Breast epithelium (tissue), 4 donors: ENCODE measurements at regions not wholly inside any gene's neighbourhood (a gene's known extent, or its start where the extent isn't known, plus 50 kb on each side); places are given as distances from the start of the nearest gene placed in this dataset.

ENCODE experiments used
- DNase-seq, 2 donors: peaks; one replicate each; pipeline ENCODE4 v3.0.0-alpha.2; 2019; ENCODE audit warnings: low spot score in 2 of 2
- H3K27ac ChIP-seq, 2 donors: fragments of 200-600 bp; sonication (generic) in 1 of 2; one replicate each; pipeline ENCODE4 v1.5.1; 2016 to 2019; ENCODE audit warnings: mild to moderate bottlenecking in 1 of 2
- H3K27me3 ChIP-seq, 2 donors: fragments of 200-600 bp; sonication (generic) in 1 of 2; one replicate each; pipeline versions ENCODE4 v1.5.1 to v1.6.0; 2017 to 2019; ENCODE audit warnings: control low read depth in 1 of 2, mild to moderate bottlenecking in 1 of 2
- H3K36me3 ChIP-seq: fragments of 200-600 bp; one replicate; pipeline ENCODE4 v1.5.1; 2019
- H3K4me1 ChIP-seq, 2 donors: fragments of 200-600 bp; sonication (generic); one replicate each; pipeline ENCODE4 v1.5.1; 2016 to 2019; ENCODE audit warnings: control low read depth in 1 of 2
- H3K4me3 ChIP-seq, 3 donors: fragments of 200-600 bp; sonication (generic); 1 replicate in 2 of 3; 2 replicates in 1 of 3; pipeline ENCODE4 v1.5.1; 2016 to 2019; ENCODE audit warnings: mild to moderate bottlenecking in 3 of 3, moderate library complexity in 2 of 3
- H3K9me3 ChIP-seq, 2 donors: fragments of 200-600 bp; sonication (generic) in 1 of 2; one replicate each; pipeline ENCODE4 v1.5.1; 2016 to 2019; ENCODE audit warnings: control low read depth in 1 of 2
- POLR2A ChIP-seq: fragments of 450-650 bp; IDR thresholded peaks from one replicate; pipeline ENCODE4 v1.6.1; 2016; ENCODE audit warnings: antibody characterized with exemption, mild to moderate bottlenecking, moderate library complexity
- POLR2AphosphoS5 ChIP-seq, 3 donors: sonication (generic); formaldehyde crosslinking; IDR thresholded peaks; one replicate each; pipeline ENCODE4 v1.6.1; 2017; ENCODE audit warnings: antibody characterized with exemption in 3 of 3
- intact Hi-C: fragments of 100-400 bp; cut with DNase I; formaldehyde crosslinking; loops from one replicate; pipeline ENCODE4 v1.15.1; 2023; ENCODE audit warnings: low total_unique reads
- TF ChIP-seq, protein P1 (sequence below), 3 donors: fragments of 450-650 bp; IDR thresholded peaks; one replicate each; pipeline ENCODE4 v1.5.1; 2016 to 2017; ENCODE audit warnings: antibody characterized with exemption in 3 of 3, mild to moderate bottlenecking in 3 of 3, moderate library complexity in 3 of 3

- H3K4me1 ChIP-seq, result peaks cover 0 to 7% of the 10 kb centered on the region in 2 donors
- no peak overlapping the region for H3K4me3 ChIP-seq
- no peak for DNase-seq
- H3K27ac ChIP-seq, result no peak overlapping the region
- no peaks in the 10 kb centered on the region for H3K36me3 ChIP-seq
- H3K27me3 ChIP-seq, result no peaks in the 10 kb centered on the region
- intact Hi-C loops, result no loop called here
- H3K9me3 ChIP-seq, result no peaks in the 10 kb centered on the region
- TF ChIP-seq, protein P1, sequence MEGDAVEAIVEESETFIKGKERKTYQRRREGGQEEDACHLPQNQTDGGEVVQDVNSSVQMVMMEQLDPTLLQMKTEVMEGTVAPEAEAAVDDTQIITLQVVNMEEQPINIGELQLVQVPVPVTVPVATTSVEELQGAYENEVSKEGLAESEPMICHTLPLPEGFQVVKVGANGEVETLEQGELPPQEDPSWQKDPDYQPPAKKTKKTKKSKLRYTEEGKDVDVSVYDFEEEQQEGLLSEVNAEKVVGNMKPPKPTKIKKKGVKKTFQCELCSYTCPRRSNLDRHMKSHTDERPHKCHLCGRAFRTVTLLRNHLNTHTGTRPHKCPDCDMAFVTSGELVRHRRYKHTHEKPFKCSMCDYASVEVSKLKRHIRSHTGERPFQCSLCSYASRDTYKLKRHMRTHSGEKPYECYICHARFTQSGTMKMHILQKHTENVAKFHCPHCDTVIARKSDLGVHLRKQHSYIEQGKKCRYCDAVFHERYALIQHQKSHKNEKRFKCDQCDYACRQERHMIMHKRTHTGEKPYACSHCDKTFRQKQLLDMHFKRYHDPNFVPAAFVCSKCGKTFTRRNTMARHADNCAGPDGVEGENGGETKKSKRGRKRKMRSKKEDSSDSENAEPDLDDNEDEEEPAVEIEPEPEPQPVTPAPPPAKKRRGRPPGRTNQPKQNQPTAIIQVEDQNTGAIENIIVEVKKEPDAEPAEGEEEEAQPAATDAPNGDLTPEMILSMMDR (IDR thresholded peaks at IDR 0.05), result no peak
- TF ChIP-seq POLR2A, result no peak
- no peak for TF ChIP-seq POLR2AphosphoS5 (IDR thresholded peaks at IDR 0.05)
Measured at GRCh38 chr5:74187757-74188156, 452.8 kb downstream of the ENC1 start.

DNA sequence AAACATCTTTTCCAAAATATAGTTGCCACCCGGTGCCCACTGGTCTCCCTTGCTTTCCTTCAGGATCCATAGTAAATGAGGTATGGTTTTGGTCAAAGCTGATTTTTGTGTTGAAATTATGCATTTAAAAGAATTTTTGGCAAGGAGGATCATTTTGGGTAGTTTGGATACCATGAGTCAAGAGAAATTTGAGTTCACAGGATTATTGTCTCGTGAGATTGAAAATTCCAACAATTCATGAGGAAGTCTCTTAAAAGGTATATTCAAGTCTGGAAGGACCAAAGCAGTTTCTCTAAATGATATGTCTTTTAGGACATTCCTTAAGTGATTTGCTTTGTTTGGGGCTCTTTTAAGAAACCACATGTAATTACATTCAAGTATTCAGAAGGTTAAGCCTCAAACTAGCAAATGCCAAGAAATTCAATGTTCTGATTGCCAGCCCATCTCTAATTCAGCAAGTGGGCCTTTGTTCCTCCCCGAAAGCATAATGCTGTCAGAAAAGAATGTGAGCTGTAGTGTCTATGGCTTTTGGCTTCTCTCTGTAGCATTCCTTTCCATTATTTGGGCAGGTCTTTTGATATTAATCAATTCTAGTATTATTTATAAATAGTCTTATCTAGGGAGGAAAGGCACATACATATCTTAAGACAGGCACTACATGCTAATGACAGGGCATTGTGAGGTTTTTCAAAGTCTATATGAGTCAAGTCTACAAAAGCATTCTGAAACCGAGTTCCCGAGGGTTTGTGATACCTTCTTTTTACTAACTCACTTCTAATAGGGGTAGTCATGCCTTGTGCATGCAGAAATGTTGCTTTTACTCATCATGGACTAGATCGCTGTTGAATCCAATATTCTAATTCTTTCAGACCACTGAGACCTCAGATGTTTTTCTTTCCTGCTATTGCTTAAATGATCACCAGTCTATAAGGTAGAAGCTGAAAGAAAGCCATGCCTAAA is 453.9 kb downstream of the ENC1 start:
- H3K9me3 ChIP-seq, result no peaks in the 10 kb centered on the region
- TF ChIP-seq, protein P1 (IDR thresholded peaks at IDR 0.05), result no peak
- TF ChIP-seq POLR2AphosphoS5 (IDR thresholded peaks at IDR 0.05), result no peak
- TF ChIP-seq POLR2A, result no peak
- H3K27ac ChIP-seq, result no peak overlapping the region
- no peak overlapping the region for H3K4me3 ChIP-seq
- intact Hi-C loops, result no loop called here
- no peaks in the 10 kb centered on the region for H3K27me3 ChIP-seq
- no peak for DNase-seq
- H3K36me3 ChIP-seq, result no peaks in the 10 kb centered on the region
- H3K4me1 ChIP-seq, result peaks cover 0 to 7% of the 10 kb centered on the region in 2 donors

DNA sequence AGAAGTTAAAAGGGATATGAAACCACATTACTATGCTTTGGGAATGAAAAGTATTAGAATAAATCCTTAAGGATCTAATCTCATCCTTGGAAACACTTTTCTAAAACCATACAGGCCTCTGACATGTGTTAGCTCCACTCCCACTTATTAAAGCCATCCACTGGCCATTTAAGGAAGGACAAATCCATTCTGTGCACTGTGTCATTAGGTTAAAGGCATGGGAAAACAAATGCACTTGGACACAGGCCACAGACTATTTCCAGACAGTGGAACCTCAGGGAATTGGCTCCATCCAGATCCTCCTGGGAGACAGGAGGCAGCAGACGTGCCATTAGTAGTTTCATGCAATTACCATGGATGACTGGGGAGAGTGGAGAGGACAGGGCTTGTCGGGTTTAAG is 454.9 kb downstream of the ENC1 start:
- H3K4me1 ChIP-seq, result peaks cover 0 to 7% of the 10 kb centered on the region in 2 donors
- no peaks in the 10 kb centered on the region for H3K9me3 ChIP-seq
- H3K36me3 ChIP-seq, result no peaks in the 10 kb centered on the region
- H3K27ac ChIP-seq, result peak overlapping the region in 1 of 2 donors; percentile 67
- TF ChIP-seq POLR2A (no peak), POLR2AphosphoS5 (IDR thresholded peaks at IDR 0.05) (no peak)
- TF ChIP-seq, protein P1 (IDR thresholded peaks at IDR 0.05), result no peak
- no peaks in the 10 kb centered on the region for H3K27me3 ChIP-seq
- no peak overlapping the region for H3K4me3 ChIP-seq
- intact Hi-C loops, result no loop called here
- DNase-seq, result no peak

- DNase-seq, result no peak
- TF ChIP-seq POLR2A, result no peak
- no peak for TF ChIP-seq POLR2AphosphoS5 (IDR thresholded peaks at IDR 0.05)
- TF ChIP-seq, protein P1 (IDR thresholded peaks at IDR 0.05), result no peak
- Histone ChIP-seq H3K36me3 (no peaks in the 10 kb centered on the region), H3K27ac (peak overlapping the region in 1 of 2 donors; percentile 3), H3K27me3 (no peaks in the 10 kb centered on the region), H3K9me3 (no peaks in the 10 kb centered on the region), H3K4me3 (no peak overlapping the region), H3K4me1 (peaks cover 0 to 7% of the 10 kb centered on the region in 2 donors)
- intact Hi-C loops, result no loop called here
Measured at GRCh38 chr5:74184649-74185048, 455.9 kb downstream of the ENC1 start.

- no peaks in the 10 kb centered on the region for H3K27me3 ChIP-seq
- no peaks in the 10 kb centered on the region for H3K36me3 ChIP-seq
- H3K4me1 ChIP-seq, result peaks cover 0 to 7% of the 10 kb centered on the region in 2 donors
- TF ChIP-seq, protein P1 (IDR thresholded peaks at IDR 0.05), result no peak
- TF ChIP-seq POLR2A (no peak), POLR2AphosphoS5 (IDR thresholded peaks at IDR 0.05) (no peak)
- H3K4me3 ChIP-seq, result no peak overlapping the region
- no peaks in the 10 kb centered on the region for H3K9me3 ChIP-seq
- DNase-seq, result no peak
- intact Hi-C loops, result no loop called here
- no peak overlapping the region for H3K27ac ChIP-seq
Measured at GRCh38 chr5:74183041-74183440, 457.5 kb downstream of the ENC1 start.
